GM12892 (cell line): ENCODE measurements at regions not wholly inside any gene's neighbourhood (a gene's known extent, or its start where the extent isn't known, plus 50 kb on each side); places are given as distances from the start of the nearest gene placed in this dataset.
"Not testable (repeated sequence)": the region's sequence is repeated elsewhere in the genome, so short reads cannot be mapped to it uniquely, and the experiment has no call there.

ENCODE experiments used
- DNase-seq: peaks from one replicate; pipeline ENCODE4 v3.0.0; 2011; ENCODE audit not compliant: insufficient read length
- FAIRE-seq: peaks from 2 replicates; lab custom pipeline; 2011; peaks lifted over from hg19 to GRCh38; lab: Jason Lieb, UNC
- POLR2A ChIP-seq: IDR thresholded peaks from 2 replicates; pipeline ENCODE4 v1.6.1; 2011; ENCODE audit warnings: low read depth, low read length, control low read depth
- POLR2AphosphoS5 ChIP-seq: IDR thresholded peaks from 2 replicates; pipeline ENCODE4 v1.6.1; 2011; ENCODE audit warnings: low read depth, low read length, control low read depth
- TAF1 ChIP-seq: IDR thresholded peaks from 2 replicates; pipeline ENCODE4 v1.6.1; 2011; ENCODE audit warnings: low read depth, mild to moderate bottlenecking, control low read depth, low read length, borderline replicate concordance

- DNase-seq: no peak
- TF ChIP-seq TAF1 (no peak), POLR2AphosphoS5 (no peak), POLR2A (no peak)
- FAIRE-seq: no peak
Measured at GRCh38 chr1:118294875-118295642, 110.0 kb upstream of the SPAG17 start.

GRCh38 chr1:118291661-118292060 is 106.6 kb upstream of the SPAG17 start:
- no peak for FAIRE-seq
- TF ChIP-seq TAF1 (no peak), POLR2AphosphoS5 (no peak), POLR2A (no peak)
- no peak for DNase-seq

- FAIRE-seq: no peak
- no peak for TF ChIP-seq POLR2AphosphoS5
- no peak for TF ChIP-seq POLR2A
- no peak for TF ChIP-seq TAF1
- DNase-seq: no peak
Measured at GRCh38 chr1:118290571-118290970, 105.5 kb upstream of the SPAG17 start.

GRCh38 chr1:118290046-118290445 is 105.0 kb upstream of the SPAG17 start:
- TF ChIP-seq TAF1 (no peak), POLR2A (no peak), POLR2AphosphoS5 (no peak)
- no peak for FAIRE-seq
- no peak for DNase-seq

GRCh38 chr1:118280656-118281055 is 95.6 kb upstream of the SPAG17 start:
- not testable (repeated sequence) for FAIRE-seq, DNase-seq

GRCh38 chr1:118275472-118276115 is 90.6 kb upstream of the SPAG17 start:
- DNase-seq (no peak), FAIRE-seq (no peak)
- TF ChIP-seq POLR2A (no peak), POLR2AphosphoS5 (no peak), TAF1 (no peak)

- TF ChIP-seq POLR2A (no peak), TAF1 (no peak), POLR2AphosphoS5 (no peak)
- FAIRE-seq (no peak), DNase-seq (no peak)
Measured at GRCh38 chr1:118272884-118273283, 87.9 kb upstream of the SPAG17 start.

- no peak for TF ChIP-seq POLR2AphosphoS5
- no peak for TF ChIP-seq TAF1
- TF ChIP-seq POLR2A: no peak
Measured at GRCh38 chr1:118271883-118272282, 86.9 kb upstream of the SPAG17 start.

GRCh38 chr1:118269598-118269997 is 84.6 kb upstream of the SPAG17 start:
- FAIRE-seq (no peak), DNase-seq (no peak)
- TF ChIP-seq TAF1: no peak
- no peak for TF ChIP-seq POLR2AphosphoS5
- no peak for TF ChIP-seq POLR2A

More at GRCh38 chr1:118271883-118272282, 86.9 kb upstream of the SPAG17 start:
- no peak for DNase-seq
- no peak for FAIRE-seq

GRCh38 chr1:118266436-118266835 is 81.4 kb upstream of the SPAG17 start:
- no peak for FAIRE-seq
- TF ChIP-seq POLR2AphosphoS5 (no peak), TAF1 (no peak), POLR2A (no peak)
- no peak for DNase-seq

GRCh38 chr1:118264343-118264742 is 79.3 kb upstream of the SPAG17 start:
- FAIRE-seq (no peak), DNase-seq (no peak)
- TF ChIP-seq POLR2A: no peak

GRCh38 chr1:118262865-118263264 is 77.8 kb upstream of the SPAG17 start:
- no peak for DNase-seq
- TF ChIP-seq POLR2AphosphoS5: no peak
- FAIRE-seq: no peak

- DNase-seq (no peak), FAIRE-seq (no peak)
- TF ChIP-seq POLR2A (no peak), POLR2AphosphoS5 (no peak), TAF1 (no peak)
Measured at GRCh38 chr1:118258975-118259374, 73.9 kb upstream of the SPAG17 start.
